ENCODE measurements at regions not wholly inside any gene's neighbourhood (a gene's known extent, or its start where the extent isn't known, plus 50 kb on each side); places are given as distances from the start of the nearest gene placed in this dataset.

DNA sequence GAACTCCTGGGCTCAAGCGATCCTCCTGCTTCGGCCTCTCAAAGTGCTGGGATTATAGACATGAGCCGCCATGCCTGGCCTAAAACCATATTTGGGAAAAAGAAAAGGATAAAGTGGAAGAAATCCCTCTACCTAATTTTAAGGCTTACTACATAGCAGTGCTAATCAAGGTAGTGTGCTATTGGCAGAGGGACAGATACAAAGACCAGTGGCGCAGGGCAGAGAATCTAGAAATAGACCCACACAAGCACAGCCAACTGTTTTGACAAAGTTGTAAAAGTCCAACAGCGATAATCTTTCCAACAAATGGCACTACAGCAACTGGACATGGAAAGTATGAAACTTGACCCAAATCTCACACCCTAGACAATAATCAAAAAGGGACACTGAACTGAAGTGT is 138.4 kb downstream of the TFCP2L1 start:
- no peak for DNase-seq (ENCODE audit: low read depth)
- Histone ChIP-seq H3K4me3 (ENCODE audit: low read depth, low read length) (no peak overlapping the region), H3K27me3 (ENCODE audit: control insufficient read depth, insufficient read depth, low read length) (peaks cover 3% of the 10 kb centered on the region), H3K36me3 (ENCODE audit: control insufficient read depth, insufficient read depth, low read length) (no peaks in the 10 kb centered on the region)
- TF ChIP-seq, protein P1, sequence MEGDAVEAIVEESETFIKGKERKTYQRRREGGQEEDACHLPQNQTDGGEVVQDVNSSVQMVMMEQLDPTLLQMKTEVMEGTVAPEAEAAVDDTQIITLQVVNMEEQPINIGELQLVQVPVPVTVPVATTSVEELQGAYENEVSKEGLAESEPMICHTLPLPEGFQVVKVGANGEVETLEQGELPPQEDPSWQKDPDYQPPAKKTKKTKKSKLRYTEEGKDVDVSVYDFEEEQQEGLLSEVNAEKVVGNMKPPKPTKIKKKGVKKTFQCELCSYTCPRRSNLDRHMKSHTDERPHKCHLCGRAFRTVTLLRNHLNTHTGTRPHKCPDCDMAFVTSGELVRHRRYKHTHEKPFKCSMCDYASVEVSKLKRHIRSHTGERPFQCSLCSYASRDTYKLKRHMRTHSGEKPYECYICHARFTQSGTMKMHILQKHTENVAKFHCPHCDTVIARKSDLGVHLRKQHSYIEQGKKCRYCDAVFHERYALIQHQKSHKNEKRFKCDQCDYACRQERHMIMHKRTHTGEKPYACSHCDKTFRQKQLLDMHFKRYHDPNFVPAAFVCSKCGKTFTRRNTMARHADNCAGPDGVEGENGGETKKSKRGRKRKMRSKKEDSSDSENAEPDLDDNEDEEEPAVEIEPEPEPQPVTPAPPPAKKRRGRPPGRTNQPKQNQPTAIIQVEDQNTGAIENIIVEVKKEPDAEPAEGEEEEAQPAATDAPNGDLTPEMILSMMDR (IDR thresholded peaks at IDR 0.05; ENCODE audit: insufficient read depth, low read length, poor library complexity, severe bottlenecking), result no peak

DNA sequence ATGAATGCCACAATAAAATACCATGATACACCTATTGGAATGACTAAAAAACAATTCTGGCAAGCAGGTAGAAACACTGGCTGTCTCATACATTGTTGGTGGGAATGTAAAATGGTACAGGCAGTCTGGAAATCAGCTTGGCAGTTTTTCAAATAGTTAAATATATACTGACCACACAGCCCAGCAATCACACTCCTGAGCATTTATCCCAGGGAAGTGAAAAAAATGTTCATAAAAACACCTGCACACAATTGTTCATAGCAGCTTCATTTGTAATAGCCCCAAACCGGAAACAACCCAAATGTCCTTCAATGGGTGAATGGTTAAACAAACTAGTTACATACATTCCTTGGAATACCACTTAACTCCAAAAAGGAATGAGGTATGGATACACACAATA is 137.2 kb downstream of the TFCP2L1 start:
- H3K36me3 ChIP-seq (ENCODE audit: control insufficient read depth, insufficient read depth, low read length), result no peaks in the 10 kb centered on the region
- no peak overlapping the region for H3K4me3 ChIP-seq (ENCODE audit: low read depth, low read length)
- peak; percentile 53 for DNase-seq (ENCODE audit: low read depth)

DNA sequence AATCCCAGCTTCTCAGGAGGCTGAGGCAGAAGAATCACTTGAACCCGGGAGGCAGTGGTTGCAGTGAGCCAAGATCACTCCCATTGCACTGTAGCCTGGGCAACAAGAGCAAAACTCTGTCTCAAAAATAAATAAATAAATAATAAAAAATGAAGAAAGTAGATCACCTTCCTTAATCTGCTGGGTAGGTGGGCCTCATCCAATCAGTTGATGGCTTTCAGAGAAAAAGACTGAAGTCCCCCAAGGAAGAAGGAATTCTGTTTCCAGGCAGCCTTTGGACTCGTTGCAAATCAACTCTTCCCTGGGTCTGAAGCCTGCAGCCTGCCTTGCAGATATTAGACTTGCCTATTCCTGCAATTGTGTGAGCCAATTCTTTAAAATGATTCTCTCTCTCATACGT is 136.5 kb downstream of the TFCP2L1 start:
- H3K4me3 ChIP-seq (ENCODE audit: low read depth, low read length), result no peak overlapping the region
- no peak for DNase-seq (ENCODE audit: low read depth)
- TF ChIP-seq, protein P1 (IDR thresholded peaks at IDR 0.05; ENCODE audit: insufficient read depth, low read length, poor library complexity, severe bottlenecking), result no peak
- peaks cover 3% of the 10 kb centered on the region for H3K27me3 ChIP-seq (ENCODE audit: control insufficient read depth, insufficient read depth, low read length)
- H3K36me3 ChIP-seq (ENCODE audit: control insufficient read depth, insufficient read depth, low read length), result no peaks in the 10 kb centered on the region

More for the DNA sequence above, 137.2 kb downstream of the TFCP2L1 start:
- peaks cover 3% of the 10 kb centered on the region for H3K27me3 ChIP-seq (ENCODE audit: control insufficient read depth, insufficient read depth, low read length)
- TF ChIP-seq, protein P1 (IDR thresholded peaks at IDR 0.05; ENCODE audit: insufficient read depth, low read length, poor library complexity, severe bottlenecking), result no peak

DNA sequence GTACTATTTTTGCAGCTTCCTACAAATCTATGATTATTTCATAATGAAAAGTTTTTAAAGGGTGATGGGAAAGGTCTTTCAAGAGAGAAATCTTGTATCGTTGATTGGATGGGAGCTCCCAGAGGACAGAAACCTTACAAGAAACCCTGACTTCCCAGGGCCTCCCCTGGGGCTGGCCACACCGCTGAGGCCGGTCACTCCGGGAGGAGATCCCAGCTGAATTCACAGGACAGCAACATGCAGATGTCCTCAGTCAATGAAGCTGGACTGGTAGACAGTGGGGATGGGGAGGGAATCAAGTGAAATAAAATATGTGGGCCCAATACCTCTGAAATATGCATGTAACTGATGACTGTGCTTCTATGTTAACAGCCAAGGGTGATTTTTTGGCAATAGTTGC is 135.6 kb downstream of the TFCP2L1 start:
- Histone ChIP-seq H3K27me3 (ENCODE audit: control insufficient read depth, insufficient read depth, low read length) (peaks cover 3% of the 10 kb centered on the region), H3K36me3 (ENCODE audit: control insufficient read depth, insufficient read depth, low read length) (no peaks in the 10 kb centered on the region), H3K4me3 (ENCODE audit: low read depth, low read length) (no peak overlapping the region)
- TF ChIP-seq, protein P1 (IDR thresholded peaks at IDR 0.05; ENCODE audit: insufficient read depth, low read length, poor library complexity, severe bottlenecking), result no peak
- no peak for DNase-seq (ENCODE audit: low read depth)

DNA sequence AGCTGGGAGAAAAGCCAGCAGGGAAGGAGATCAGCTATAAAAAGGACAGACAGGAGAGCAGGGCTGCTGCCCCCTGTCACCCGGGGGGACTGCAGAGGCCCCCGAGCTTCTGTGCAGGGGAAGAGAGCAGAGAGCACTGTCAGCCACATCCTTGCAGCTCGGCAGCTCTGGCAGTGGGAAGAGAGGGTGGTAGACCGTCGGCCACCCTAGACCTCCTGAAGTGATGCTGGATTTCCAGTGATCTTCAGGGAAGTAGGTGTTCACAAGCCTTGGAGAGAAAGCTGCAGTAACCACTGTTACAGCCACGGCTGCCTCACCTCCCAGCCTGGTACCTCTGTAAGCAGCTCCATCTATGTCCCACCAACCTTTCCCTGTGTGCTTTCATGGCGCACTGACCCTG is 134.9 kb downstream of the TFCP2L1 start:
- H3K4me3 ChIP-seq (ENCODE audit: low read depth, low read length), result no peak overlapping the region
- no peaks in the 10 kb centered on the region for H3K36me3 ChIP-seq (ENCODE audit: control insufficient read depth, insufficient read depth, low read length)
- H3K27me3 ChIP-seq (ENCODE audit: control insufficient read depth, insufficient read depth, low read length), result peaks cover 3% of the 10 kb centered on the region
- TF ChIP-seq, protein P1 (IDR thresholded peaks at IDR 0.05; ENCODE audit: insufficient read depth, low read length, poor library complexity, severe bottlenecking), result no peak
- no peak for DNase-seq (ENCODE audit: low read depth)

DNA sequence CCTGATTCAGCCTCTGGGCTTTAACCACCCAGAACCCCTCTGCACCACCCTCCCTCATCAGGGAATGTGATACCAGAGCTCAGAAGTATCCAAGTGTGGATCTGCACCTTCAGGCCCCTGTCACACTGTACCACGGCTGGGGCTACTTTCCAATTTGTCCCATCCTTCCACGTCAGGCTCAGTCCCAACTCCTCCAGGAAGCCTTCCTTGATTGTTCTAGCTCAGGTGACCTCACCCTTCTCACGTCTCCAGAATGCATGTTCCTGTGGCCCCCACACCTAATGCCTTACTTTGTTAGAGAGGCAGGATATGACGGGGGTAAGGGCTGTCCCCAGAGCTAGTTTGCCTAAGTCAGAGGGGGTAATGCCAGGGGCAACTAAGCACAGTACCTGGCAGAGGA is 134.3 kb downstream of the TFCP2L1 start:
- DNase-seq (ENCODE audit: low read depth), result no peak
- Histone ChIP-seq H3K36me3 (ENCODE audit: control insufficient read depth, insufficient read depth, low read length) (no peaks in the 10 kb centered on the region), H3K27me3 (ENCODE audit: control insufficient read depth, insufficient read depth, low read length) (peaks cover 8% of the 10 kb centered on the region), H3K4me3 (ENCODE audit: low read depth, low read length) (no peak overlapping the region)
- TF ChIP-seq, protein P1 (IDR thresholded peaks at IDR 0.05; ENCODE audit: insufficient read depth, low read length, poor library complexity, severe bottlenecking), result no peak

All from kidney epithelial cell (primary cell).